OCI-LY1 (cell line): ENCODE measurements at regions not wholly inside any gene's neighbourhood (a gene's known extent, or its start where the extent isn't known, plus 50 kb on each side); places are given as distances from the start of the nearest gene placed in this dataset.

Source experiments
- H2AFZ ChIP-seq: fragments of 200-600 bp; sonication (generic), shearing (Covaris generic); 2 replicates; pipeline ENCODE4 v1.6.0; 2014; ENCODE audit warnings: antibody characterized with exemption, mild to moderate bottlenecking, low read length
- H3F3A ChIP-seq: fragments of 200-600 bp; sonication (generic), shearing (Covaris generic); 2 replicates; pipeline ENCODE4 v1.6.0; 2014; ENCODE audit warnings: mild to moderate bottlenecking, antibody characterized with exemption, low read length, moderate library complexity; ENCODE audit not compliant: insufficient read depth
- H3K27ac ChIP-seq: fragments of 200-600 bp; sonication (generic); 2 replicates; pipeline ENCODE4 v1.5.1; 2014; ENCODE audit warnings: low read length, mixed run types, mild to moderate bottlenecking, low read depth; ENCODE audit not compliant: poor library complexity, severe bottlenecking
- H3K27me3 ChIP-seq: fragments of 200-600 bp; sonication (generic); 2 replicates; pipeline ENCODE4 v1.6.0; 2014; ENCODE audit warnings: antibody characterized with exemption, mild to moderate bottlenecking, low read length, moderate library complexity; ENCODE audit not compliant: insufficient read depth
- H3K36me3 ChIP-seq: fragments of 200-600 bp; sonication (generic); 2 replicates; pipeline ENCODE4 v1.6.1; 2014; ENCODE audit warnings: mild to moderate bottlenecking, antibody characterized with exemption, low read length, moderate library complexity, mixed read lengths; ENCODE audit not compliant: insufficient read depth
- H3K4me1 ChIP-seq: fragments of 200-600 bp; sonication (generic); 2 replicates; pipeline ENCODE4 v1.5.1; 2014; ENCODE audit warnings: mild to moderate bottlenecking, low read length, moderate library complexity; ENCODE audit not compliant: insufficient read depth, severe bottlenecking
- H3K4me2 ChIP-seq: fragments of 200-600 bp; sonication (generic), shearing (Covaris generic); 2 replicates; pipeline ENCODE4 v1.6.1; 2014; ENCODE audit warnings: low read length
- H3K4me3 ChIP-seq: fragments of 200-600 bp; sonication (generic); 2 replicates; pipeline ENCODE4 v1.5.1; 2014; ENCODE audit warnings: low read length, low read depth, mild to moderate bottlenecking, mixed read lengths; ENCODE audit not compliant: poor library complexity, severe bottlenecking
- H3K79me2 ChIP-seq: fragments of 200-600 bp; shearing (Covaris generic); 2 replicates; pipeline ENCODE4 v1.6.1; 2016; ENCODE audit warnings: mixed run types, low read length, mixed read lengths; ENCODE audit not compliant: insufficient read depth
- H3K9ac ChIP-seq: fragments of 200-600 bp; sonication (generic), shearing (Covaris generic); 2 replicates; pipeline ENCODE4 v1.6.1; 2014; ENCODE audit warnings: mild to moderate bottlenecking, low read length, mixed read lengths
- H3K9me2 ChIP-seq: fragments of 200-600 bp; sonication (generic), shearing (Covaris generic); 2 replicates; pipeline ENCODE4 v1.6.1; 2014; ENCODE audit warnings: low read depth, mild to moderate bottlenecking, low read length, mixed read lengths
- H3K9me3 ChIP-seq: fragments of 200-600 bp; shearing (Covaris generic); 2 replicates; pipeline ENCODE4 v1.6.1; 2014; ENCODE audit warnings: low read length, mixed read lengths
- H4K20me1 ChIP-seq: fragments of 200-600 bp; sonication (generic), shearing (Covaris generic); 2 replicates; pipeline ENCODE4 v1.6.0; 2016; ENCODE audit warnings: mild to moderate bottlenecking, low read length; ENCODE audit not compliant: insufficient read depth
- CTCF ChIP-seq: fragments of 200-600 bp; sonication (generic), shearing (Covaris generic); IDR thresholded peaks from 2 replicates; pipeline ENCODE4 v1.5.1; 2017; ENCODE audit warnings: mild to moderate bottlenecking, antibody characterized with exemption, low read length, moderate library complexity, mixed read lengths
- EZH2 ChIP-seq: fragments of 200-600 bp; sonication (generic), shearing (Covaris generic); IDR thresholded peaks from 2 replicates; pipeline ENCODE4 v1.8.0; 2017; ENCODE audit warnings: borderline replicate concordance, mixed run types, mild to moderate bottlenecking, antibody characterized with exemption, low read length, moderate library complexity, mixed read lengths

GRCh38 chr2:15804246-15804619, 136.1 kb upstream of the MYCN start:
- Histone ChIP-seq H3K4me1 (no peaks in the 10 kb centered on the region), H3F3A (no peaks in the 10 kb centered on the region), H3K9me3 (no peaks in the 10 kb centered on the region), H3K4me2 (no peak overlapping the region), H3K79me2 (no peaks in the 10 kb centered on the region), H3K27me3 (no peaks in the 10 kb centered on the region), H3K36me3 (no peaks in the 10 kb centered on the region), H3K9me2 (no peaks in the 10 kb centered on the region), H2AFZ (no peak overlapping the region), H3K27ac (no peak overlapping the region), H4K20me1 (no peaks in the 10 kb centered on the region), H3K9ac (no peak overlapping the region), H3K4me3 (no peak overlapping the region)
- TF ChIP-seq CTCF (no peak), EZH2 (no peak)

GRCh38 chr2:15804691-15805090, 135.7 kb upstream of the MYCN start:
- H2AFZ ChIP-seq = no peak overlapping the region
- no peak overlapping the region for H3K9ac ChIP-seq
- H3K9me2 ChIP-seq = no peaks in the 10 kb centered on the region
- H3K9me3 ChIP-seq = no peaks in the 10 kb centered on the region
- no peaks in the 10 kb centered on the region for H4K20me1 ChIP-seq
- H3K36me3 ChIP-seq = no peaks in the 10 kb centered on the region
- no peaks in the 10 kb centered on the region for H3K79me2 ChIP-seq
- no peak overlapping the region for H3K4me2 ChIP-seq
- no peak overlapping the region for H3K27ac ChIP-seq
- H3K4me3 ChIP-seq = no peak overlapping the region
- no peaks in the 10 kb centered on the region for H3F3A ChIP-seq
- TF ChIP-seq CTCF (no peak), EZH2 (no peak)
- H3K4me1 ChIP-seq = no peaks in the 10 kb centered on the region
- no peaks in the 10 kb centered on the region for H3K27me3 ChIP-seq

- no peak overlapping the region for H2AFZ ChIP-seq
- H3K4me2 ChIP-seq = no peak overlapping the region
- H3K36me3 ChIP-seq = no peaks in the 10 kb centered on the region
- no peak overlapping the region for H3K9ac ChIP-seq
- no peak overlapping the region for H3K27ac ChIP-seq
- H3K4me3 ChIP-seq = no peak overlapping the region
- H3K27me3 ChIP-seq = no peaks in the 10 kb centered on the region
- H3K9me2 ChIP-seq = no peaks in the 10 kb centered on the region
- no peaks in the 10 kb centered on the region for H4K20me1 ChIP-seq
- H3K79me2 ChIP-seq = no peaks in the 10 kb centered on the region
- H3F3A ChIP-seq = no peaks in the 10 kb centered on the region
- no peaks in the 10 kb centered on the region for H3K9me3 ChIP-seq
- H3K4me1 ChIP-seq = no peaks in the 10 kb centered on the region
- TF ChIP-seq EZH2 (no peak), CTCF (no peak)
Measured at GRCh38 chr2:15805206-15805605, 135.1 kb upstream of the MYCN start.
